Osteocyte (in vitro differentiated cells): ENCODE measurements at regions not wholly inside any gene's neighbourhood (a gene's known extent, or its start where the extent isn't known, plus 50 kb on each side); places are given as distances from the start of the nearest gene placed in this dataset.

Experiments
- DNase-seq: peaks from one replicate; pipeline ENCODE4 v3.0.0; 2021; ENCODE audit warnings: mixed read lengths; ENCODE audit not compliant: unreplicated experiment; ENCODE audit errors: extremely low spot score
- H3K27ac Mint-ChIP-seq: one replicate; pipeline ENCODE4 v1.8.0; 2021; ENCODE audit warnings: mild to moderate bottlenecking, mixed read lengths; ENCODE audit not compliant: unreplicated experiment
- H3K27me3 Mint-ChIP-seq: one replicate; pipeline ENCODE4 v1.8.0; 2021; ENCODE audit warnings: mixed read lengths; ENCODE audit not compliant: unreplicated experiment
- H3K36me3 Mint-ChIP-seq: one replicate; pipeline ENCODE4 v1.8.0; 2021; ENCODE audit warnings: mixed read lengths; ENCODE audit not compliant: unreplicated experiment
- H3K4me1 Mint-ChIP-seq: one replicate; pipeline ENCODE4 v1.8.0; 2021; ENCODE audit warnings: mixed read lengths; ENCODE audit not compliant: unreplicated experiment
- H3K4me3 Mint-ChIP-seq: one replicate; pipeline ENCODE4 v1.8.0; 2021; ENCODE audit warnings: mild to moderate bottlenecking, moderate library complexity, mixed read lengths; ENCODE audit not compliant: unreplicated experiment
- H3K9me3 Mint-ChIP-seq: one replicate; pipeline ENCODE4 v1.8.0; 2021; ENCODE audit warnings: mixed read lengths; ENCODE audit not compliant: unreplicated experiment
- CTCF ChIP-seq: fragments of 200-600 bp; sonication (generic); IDR thresholded peaks from 2 replicates; pipeline ENCODE4 v1.5.0; 2021; ENCODE audit warnings: antibody characterized with exemption, mild to moderate bottlenecking, moderate library complexity

DNA sequence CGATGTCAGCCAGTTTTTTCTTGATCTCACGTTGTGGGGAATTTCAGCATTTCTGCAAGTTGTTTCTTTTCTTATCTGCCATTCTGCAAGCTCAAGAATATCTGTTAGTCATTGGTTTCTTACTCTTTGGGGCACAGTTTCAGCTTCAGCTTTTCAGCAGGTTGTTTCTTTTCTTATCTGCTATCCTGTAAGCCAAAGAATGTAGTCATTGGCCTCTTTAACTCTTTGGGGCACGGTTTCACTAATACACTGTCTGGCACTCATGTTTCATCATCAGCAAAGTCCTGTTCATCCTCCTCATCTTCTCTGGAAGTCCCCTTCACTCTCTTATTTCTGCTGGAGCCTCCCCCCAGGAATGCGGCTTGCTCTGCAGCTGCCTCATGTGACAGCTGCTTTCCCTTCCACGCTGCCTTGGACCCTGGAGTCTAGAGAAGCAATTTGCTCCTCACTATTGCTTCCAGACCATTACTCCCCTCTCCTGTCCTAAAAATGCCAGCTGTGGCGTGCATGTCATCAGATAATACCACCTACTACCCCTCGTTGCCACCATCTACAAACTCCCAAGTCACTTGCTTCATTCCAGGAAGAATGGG is 67.0 kb upstream of the CACNA1E start:
- no peaks in the 10 kb centered on the region for H3K36me3 Mint-ChIP-seq
- no peaks in the 10 kb centered on the region for H3K9me3 Mint-ChIP-seq
- TF ChIP-seq CTCF, result no peak
- no peaks in the 10 kb centered on the region for H3K4me1 Mint-ChIP-seq
- no peak for DNase-seq
- H3K4me3 Mint-ChIP-seq, result no peak overlapping the region
- H3K27ac Mint-ChIP-seq, result no peak overlapping the region
- no peaks in the 10 kb centered on the region for H3K27me3 Mint-ChIP-seq

DNA sequence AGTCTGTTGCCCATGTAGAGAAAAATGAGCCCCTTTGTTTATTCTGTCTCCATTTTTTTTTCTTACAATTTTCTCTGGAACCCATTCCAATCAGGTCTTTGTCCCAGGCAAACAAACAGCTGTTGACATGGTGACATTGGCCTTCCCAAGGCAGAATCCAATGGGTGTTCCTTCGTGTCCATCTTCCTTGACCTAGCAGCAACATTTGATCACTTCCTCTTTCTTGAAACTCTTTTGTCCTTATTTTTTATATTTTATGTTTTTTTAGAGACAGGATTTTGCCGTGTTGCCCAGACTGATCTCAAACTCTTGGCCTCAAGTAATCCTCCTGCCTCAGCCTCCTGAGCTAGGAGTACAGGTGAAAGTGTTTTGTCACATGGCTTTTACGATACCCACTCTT is 65.4 kb upstream of the CACNA1E start:
- Mint-ChIP-seq H3K27ac (no peak overlapping the region), H3K36me3 (no peaks in the 10 kb centered on the region), H3K4me3 (no peak overlapping the region), H3K4me1 (no peaks in the 10 kb centered on the region), H3K27me3 (peaks cover 2% of the 10 kb centered on the region), H3K9me3 (no peaks in the 10 kb centered on the region)
- DNase-seq, result no peak
- TF ChIP-seq CTCF, result no peak

- no peak for DNase-seq
These were observed 59.9 kb upstream of the CACNA1E start for GRCh38 chr1:181423301-181423918.

GRCh38 chr1:181424786-181425403 is 58.4 kb upstream of the CACNA1E start:
- DNase-seq, result peak; percentile 86

More at GRCh38 chr1:181423301-181423918, 59.9 kb upstream of the CACNA1E start:
- H3K36me3 Mint-ChIP-seq, result no peaks in the 10 kb centered on the region
- H3K4me1 Mint-ChIP-seq, result peaks cover 2% of the 10 kb centered on the region
- no peaks in the 10 kb centered on the region for H3K9me3 Mint-ChIP-seq
- H3K27me3 Mint-ChIP-seq, result peaks cover 4% of the 10 kb centered on the region
- TF ChIP-seq CTCF, result peak; percentile 39
- H3K4me3 Mint-ChIP-seq, result no peak overlapping the region
- no peak overlapping the region for H3K27ac Mint-ChIP-seq

More at GRCh38 chr1:181424786-181425403, 58.4 kb upstream of the CACNA1E start:
- Mint-ChIP-seq H3K27ac (no peak overlapping the region), H3K36me3 (no peaks in the 10 kb centered on the region), H3K27me3 (peaks cover 4% of the 10 kb centered on the region), H3K4me3 (no peak overlapping the region), H3K4me1 (peaks cover 2% of the 10 kb centered on the region), H3K9me3 (no peaks in the 10 kb centered on the region)
- peak; percentile 90 for TF ChIP-seq CTCF
